COLO668 (cell line): ENCODE measurements at regions not wholly inside any gene's neighbourhood (a gene's known extent, or its start where the extent isn't known, plus 50 kb on each side); places are given as distances from the start of the nearest gene placed in this dataset.
A peak's percentile ranks its signal among the peaks of the same experiment; 100 is the strongest.

Experiments
- DNase-seq: peaks from one replicate; lab custom pipeline; 2025; ENCODE audit not compliant: unreplicated experiment; lab: John Stamatoyannopoulos, UW

- DNase-seq = no peak
These were observed 222.5 kb upstream of the DAPK1 start for GRCh38 chr9:87275047-87275725.

- DNase-seq = no peak
These were observed 221.3 kb upstream of the DAPK1 start for GRCh38 chr9:87276327-87276841.

- DNase-seq = no peak
These were observed 220.8 kb upstream of the DAPK1 start for GRCh38 chr9:87276851-87277261.

- DNase-seq = no peak
These were observed 220.3 kb upstream of the DAPK1 start for GRCh38 chr9:87277346-87277745.

- no peak for DNase-seq
These were observed 218.5 kb upstream of the DAPK1 start for GRCh38 chr9:87278971-87279733.

- DNase-seq = no peak
These were observed 217.2 kb upstream of the DAPK1 start for GRCh38 chr9:87280421-87280820.

- DNase-seq = no peak
These were observed 215.1 kb upstream of the DAPK1 start for GRCh38 chr9:87282538-87282937.

- DNase-seq = no peak
These were observed 214.1 kb upstream of the DAPK1 start for GRCh38 chr9:87283585-87283984.

- peak; percentile 70 for DNase-seq
These were observed 212.3 kb upstream of the DAPK1 start for GRCh38 chr9:87285183-87285850.

GRCh38 chr9:87286506-87286905, 211.2 kb upstream of the DAPK1 start:
- DNase-seq = no peak

- no peak for DNase-seq
These were observed 207.2 kb upstream of the DAPK1 start for GRCh38 chr9:87290241-87291052.

GRCh38 chr9:87292449-87293191, 205.0 kb upstream of the DAPK1 start:
- no peak for DNase-seq

GRCh38 chr9:87294126-87294525, 203.5 kb upstream of the DAPK1 start:
- DNase-seq = no peak

GRCh38 chr9:87300915-87301314, 196.8 kb upstream of the DAPK1 start:
- DNase-seq = no peak

GRCh38 chr9:87301371-87301770, 196.3 kb upstream of the DAPK1 start:
- DNase-seq = no peak

- DNase-seq = no peak
These were observed 192.5 kb upstream of the DAPK1 start for GRCh38 chr9:87305151-87305550.

- DNase-seq = no peak
These were observed 191.7 kb upstream of the DAPK1 start for GRCh38 chr9:87306006-87306405.

GRCh38 chr9:87307848-87308247, 189.8 kb upstream of the DAPK1 start:
- DNase-seq = no peak

GRCh38 chr9:87309236-87309635, 188.4 kb upstream of the DAPK1 start:
- no peak for DNase-seq

GRCh38 chr9:87310827-87311523, 186.7 kb upstream of the DAPK1 start:
- no peak for DNase-seq
